NCI-H82 treated with DMSO at 0.1 percent for 48 hours (cell line): ENCODE measurements at regions not wholly inside any gene's neighbourhood (a gene's known extent, or its start where the extent isn't known, plus 50 kb on each side); places are given as distances from the start of the nearest gene placed in this dataset.

Experiments
- DNase-seq: peaks from one replicate; lab custom pipeline; 2025; ENCODE audit not compliant: unreplicated experiment; lab: John Stamatoyannopoulos, UW

DNA sequence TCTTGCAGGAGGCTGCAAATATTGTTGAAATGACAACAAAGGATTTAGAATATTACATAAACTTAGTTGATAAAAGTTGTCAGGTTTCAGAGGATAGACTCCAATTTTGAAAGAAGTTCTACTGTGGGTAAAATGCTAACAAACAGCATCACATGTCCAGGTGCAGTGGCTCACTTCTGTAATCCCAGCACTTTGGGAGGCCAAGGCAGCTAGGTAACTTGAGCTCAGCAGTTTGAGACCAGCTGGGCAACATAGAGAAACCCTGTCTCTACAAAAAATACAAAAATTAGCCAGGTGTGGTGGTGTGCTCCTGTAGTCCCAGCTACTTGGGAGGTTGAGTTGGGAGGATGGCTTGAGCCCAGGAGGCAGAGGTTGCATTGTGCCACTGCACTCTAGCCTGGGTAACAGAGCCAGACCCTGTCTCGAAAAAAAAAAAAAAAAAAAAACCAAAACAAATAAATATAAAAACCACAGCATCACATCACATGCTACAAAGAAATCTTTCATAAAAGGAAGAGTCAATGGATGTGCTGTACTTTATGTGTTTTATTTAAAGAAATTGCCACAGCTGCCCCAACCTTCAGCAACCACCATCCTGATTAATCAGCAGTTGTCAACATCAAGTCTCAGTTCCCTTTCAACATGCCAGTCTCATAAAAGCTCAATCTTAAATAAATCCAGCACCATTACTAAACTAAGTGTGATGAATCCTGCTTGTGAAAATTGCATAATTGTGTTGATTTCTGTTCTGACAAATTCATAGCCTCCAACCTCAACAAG is 83.2 kb upstream of the MBL2 start:
- DNase-seq, result no peak

DNA sequence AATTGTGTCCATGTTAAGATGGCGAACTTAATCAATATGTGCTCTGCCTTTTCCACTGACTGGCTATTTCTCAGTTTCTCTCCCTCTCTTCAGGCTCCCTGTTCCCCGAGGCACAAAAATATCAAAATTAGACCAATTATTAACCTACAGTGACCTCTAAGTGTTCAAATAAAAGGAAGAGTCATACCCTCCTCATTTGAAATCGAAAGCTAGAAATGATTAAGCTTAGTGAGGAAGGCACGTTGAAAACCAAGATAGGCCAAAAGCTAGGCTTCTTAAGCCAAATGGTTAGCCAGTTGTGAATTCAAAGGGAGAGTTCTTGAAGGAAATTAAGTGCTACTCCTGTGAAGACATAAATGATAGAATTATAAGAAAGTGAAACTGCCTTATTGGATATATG is 81.1 kb upstream of the MBL2 start:
- DNase-seq, result no peak

DNA sequence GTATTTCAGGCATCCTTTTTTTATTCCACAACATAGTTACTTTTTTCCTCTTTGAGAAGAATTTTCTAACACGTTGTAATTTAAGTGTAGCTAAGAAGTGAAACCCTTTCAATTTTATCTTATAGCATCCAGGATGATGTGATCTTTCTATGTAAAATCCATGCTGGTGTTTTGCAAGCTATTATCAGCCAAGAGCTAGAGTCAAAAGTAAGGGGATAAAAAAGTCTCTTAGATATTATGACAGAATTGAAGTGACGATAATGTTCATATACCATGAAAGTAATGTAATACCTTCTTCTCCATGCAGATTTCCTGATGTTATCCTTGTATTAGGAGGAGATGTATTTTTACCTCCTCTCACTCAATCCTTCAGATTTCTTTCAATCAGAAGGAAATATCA is 64.2 kb upstream of the MBL2 start:
- DNase-seq, result no peak
